Parathyroid adenoma (tissue), 2 donors: ENCODE measurements at regions not wholly inside any gene's neighbourhood (a gene's known extent, or its start where the extent isn't known, plus 50 kb on each side); places are given as distances from the start of the nearest gene placed in this dataset.

Experiments
- H2AFZ ChIP-seq: fragments of 300-600 bp; sonication (generic); one replicate; pipeline ENCODE4 v1.7.0; 2017; ENCODE audit warnings: antibody characterized with exemption, mild to moderate bottlenecking
- H3K27ac ChIP-seq: fragments of 300-600 bp; sonication (generic); one replicate; pipeline ENCODE4 v1.7.0; 2017
- H3K27me3 ChIP-seq: fragments of 300-600 bp; sonication (generic); one replicate; pipeline ENCODE4 v1.7.0; 2017; ENCODE audit warnings: low read length; ENCODE audit not compliant: control insufficient read depth, insufficient read depth
- H3K36me3 ChIP-seq: fragments of 300-600 bp; sonication (generic); one replicate; pipeline ENCODE4 v1.7.0; 2017; ENCODE audit warnings: low read length; ENCODE audit not compliant: control insufficient read depth, insufficient read depth
- H3K4me1 ChIP-seq: fragments of 300-600 bp; sonication (generic); one replicate; pipeline ENCODE4 v1.7.0; 2017; ENCODE audit warnings: control low read depth
- H3K4me2 ChIP-seq: fragments of 300-600 bp; sonication (generic); one replicate; pipeline ENCODE4 v1.7.0; 2017; ENCODE audit warnings: low read length
- H3K4me3 ChIP-seq: fragments of 300-600 bp; sonication (generic); one replicate; pipeline ENCODE4 v1.7.0; 2017; ENCODE audit warnings: low read depth, low read length
- H3K79me2 ChIP-seq: fragments of 300-600 bp; sonication (generic); one replicate; pipeline ENCODE4 v1.7.0; 2017; ENCODE audit warnings: control low read depth
- H3K9ac ChIP-seq: fragments of 300-600 bp; sonication (generic); one replicate; pipeline ENCODE4 v1.7.0; 2017; ENCODE audit warnings: mild to moderate bottlenecking
- H3K9me3 ChIP-seq: fragments of 300-600 bp; sonication (generic); one replicate; pipeline ENCODE4 v1.7.0; 2017; ENCODE audit warnings: low read length; ENCODE audit not compliant: control insufficient read depth
- TF ChIP-seq, protein P1 (sequence below): fragments of 300-600 bp; sonication (generic); IDR thresholded peaks from one replicate; pipeline ENCODE4 v1.7.0; 2017; ENCODE audit warnings: antibody characterized with exemption, mild to moderate bottlenecking
- donor health status: primary hyperparathyroidism.

DNA sequence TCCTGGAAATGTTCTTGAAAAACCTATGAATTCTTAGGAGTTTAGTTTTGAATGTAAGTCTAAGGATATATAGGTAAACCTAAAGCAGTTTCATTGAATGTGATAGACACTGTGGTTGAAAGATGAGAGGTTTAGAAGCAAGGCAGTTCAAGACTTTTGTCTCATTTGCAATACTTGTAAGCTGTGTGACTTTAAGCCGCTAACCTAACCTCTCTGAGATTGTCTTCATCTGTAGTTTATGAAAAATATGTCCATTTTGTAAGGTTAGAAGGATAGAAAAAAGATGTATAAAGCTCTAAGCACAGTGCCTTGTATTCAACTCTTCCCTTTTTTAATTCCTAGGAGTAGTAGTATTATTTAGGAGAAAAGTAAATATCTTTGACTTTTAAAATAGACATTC, 306.6 kb upstream of the ARRDC4 start:
- TF ChIP-seq, protein P1, sequence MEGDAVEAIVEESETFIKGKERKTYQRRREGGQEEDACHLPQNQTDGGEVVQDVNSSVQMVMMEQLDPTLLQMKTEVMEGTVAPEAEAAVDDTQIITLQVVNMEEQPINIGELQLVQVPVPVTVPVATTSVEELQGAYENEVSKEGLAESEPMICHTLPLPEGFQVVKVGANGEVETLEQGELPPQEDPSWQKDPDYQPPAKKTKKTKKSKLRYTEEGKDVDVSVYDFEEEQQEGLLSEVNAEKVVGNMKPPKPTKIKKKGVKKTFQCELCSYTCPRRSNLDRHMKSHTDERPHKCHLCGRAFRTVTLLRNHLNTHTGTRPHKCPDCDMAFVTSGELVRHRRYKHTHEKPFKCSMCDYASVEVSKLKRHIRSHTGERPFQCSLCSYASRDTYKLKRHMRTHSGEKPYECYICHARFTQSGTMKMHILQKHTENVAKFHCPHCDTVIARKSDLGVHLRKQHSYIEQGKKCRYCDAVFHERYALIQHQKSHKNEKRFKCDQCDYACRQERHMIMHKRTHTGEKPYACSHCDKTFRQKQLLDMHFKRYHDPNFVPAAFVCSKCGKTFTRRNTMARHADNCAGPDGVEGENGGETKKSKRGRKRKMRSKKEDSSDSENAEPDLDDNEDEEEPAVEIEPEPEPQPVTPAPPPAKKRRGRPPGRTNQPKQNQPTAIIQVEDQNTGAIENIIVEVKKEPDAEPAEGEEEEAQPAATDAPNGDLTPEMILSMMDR = no peak
- Histone ChIP-seq H3K4me1 (no peaks in the 10 kb centered on the region), H3K27ac (no peak overlapping the region), H3K4me3 (no peak overlapping the region), H3K79me2 (no peaks in the 10 kb centered on the region), H3K36me3 (no peaks in the 10 kb centered on the region), H3K27me3 (peaks cover 5% of the 10 kb centered on the region), H3K4me2 (no peak overlapping the region), H3K9me3 (no peaks in the 10 kb centered on the region), H3K9ac (no peak overlapping the region), H2AFZ (no peak overlapping the region)

DNA sequence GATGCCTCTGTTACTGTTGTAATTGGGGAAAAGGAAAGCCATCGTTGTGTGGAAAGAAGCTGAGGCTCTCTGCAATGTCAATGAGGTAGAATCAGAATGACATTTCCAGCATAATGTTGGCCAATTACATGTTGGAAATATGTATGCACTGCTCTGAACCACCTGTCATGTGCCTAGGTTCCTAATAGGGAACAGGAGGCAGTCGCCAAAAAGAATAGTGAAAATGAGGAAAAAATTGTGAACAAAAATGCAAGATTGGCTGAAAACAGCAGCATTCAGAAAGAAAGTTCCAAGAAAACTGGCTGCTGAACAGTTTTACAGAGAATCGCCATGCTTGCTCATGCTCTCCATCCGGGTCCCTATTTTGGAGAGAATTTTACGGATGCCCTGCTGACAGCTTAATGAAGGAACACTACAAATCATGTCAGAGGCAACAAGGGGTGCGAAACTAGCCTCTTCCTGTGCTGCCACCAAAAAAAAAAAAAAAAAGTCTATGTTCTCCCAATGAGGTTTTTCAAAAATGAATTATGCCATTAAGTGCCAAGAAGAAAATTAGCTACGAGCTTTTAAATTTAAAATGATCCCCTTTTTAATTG, 305.9 kb upstream of the ARRDC4 start:
- no peak overlapping the region for H3K27ac ChIP-seq
- H2AFZ ChIP-seq = no peak overlapping the region
- no peaks in the 10 kb centered on the region for H3K36me3 ChIP-seq
- H3K4me3 ChIP-seq = no peak overlapping the region
- no peak overlapping the region for H3K9ac ChIP-seq
- H3K4me2 ChIP-seq = no peak overlapping the region
- H3K79me2 ChIP-seq = no peaks in the 10 kb centered on the region
- TF ChIP-seq, protein P1 = no peak
- H3K9me3 ChIP-seq = no peaks in the 10 kb centered on the region
- H3K27me3 ChIP-seq = peaks cover 5% of the 10 kb centered on the region
- no peaks in the 10 kb centered on the region for H3K4me1 ChIP-seq

DNA sequence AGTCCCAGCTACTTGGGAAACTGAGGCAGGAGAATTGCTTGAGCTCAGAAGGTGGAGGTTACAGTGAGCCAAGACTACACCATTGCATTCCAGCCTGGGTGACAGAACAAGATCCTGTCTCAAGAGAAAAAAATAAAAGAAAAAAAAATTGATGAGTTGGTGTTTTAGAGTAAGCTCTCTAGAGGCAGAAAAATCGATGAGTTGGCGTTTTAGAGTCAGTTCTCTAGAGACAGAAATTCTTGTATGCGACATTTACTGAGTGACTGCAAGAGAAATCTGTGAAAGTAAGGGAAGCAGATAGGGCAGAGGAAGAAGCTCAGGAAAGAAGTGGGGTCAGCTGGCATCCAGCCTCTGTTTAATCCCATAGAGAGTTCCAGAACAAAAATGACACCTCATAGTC, 298.7 kb upstream of the ARRDC4 start:
- H3K36me3 ChIP-seq = no peaks in the 10 kb centered on the region
- TF ChIP-seq, protein P1 = no peak

DNA sequence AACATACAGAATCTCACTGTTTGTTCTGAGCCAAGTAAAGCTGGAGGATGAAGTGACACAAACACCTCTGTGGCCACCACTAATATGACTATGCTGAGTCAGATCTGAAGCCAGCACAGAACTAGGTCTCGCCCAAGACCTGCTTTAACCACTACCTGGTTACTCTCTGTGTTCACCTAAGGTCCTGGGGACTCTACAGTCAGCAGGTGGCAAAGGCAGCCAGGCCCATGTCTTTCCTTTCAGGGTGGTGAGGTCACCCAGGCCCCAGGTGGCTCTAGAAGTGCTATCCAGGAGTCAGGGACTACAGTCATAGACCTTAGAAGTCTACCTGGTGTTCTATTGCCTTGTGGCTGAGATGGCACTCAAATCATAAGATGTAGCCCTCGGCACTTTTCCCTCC, 287.9 kb upstream of the ARRDC4 start:
- Histone ChIP-seq H2AFZ (no peak overlapping the region), H3K9me3 (no peaks in the 10 kb centered on the region), H3K27me3 (no peaks in the 10 kb centered on the region), H3K4me1 (no peaks in the 10 kb centered on the region), H3K27ac (no peak overlapping the region), H3K36me3 (no peaks in the 10 kb centered on the region), H3K79me2 (no peaks in the 10 kb centered on the region), H3K4me3 (no peak overlapping the region), H3K4me2 (no peak overlapping the region), H3K9ac (no peak overlapping the region)
- TF ChIP-seq, protein P1 = no peak

More for the DNA sequence above, 298.7 kb upstream of the ARRDC4 start:
- Histone ChIP-seq H2AFZ (peak overlapping the region; percentile 7), H3K4me1 (no peaks in the 10 kb centered on the region), H3K27me3 (no peaks in the 10 kb centered on the region), H3K79me2 (no peaks in the 10 kb centered on the region), H3K27ac (no peak overlapping the region), H3K9ac (no peak overlapping the region), H3K4me2 (peak overlapping the region; percentile 12), H3K4me3 (no peak overlapping the region), H3K9me3 (no peaks in the 10 kb centered on the region)

DNA sequence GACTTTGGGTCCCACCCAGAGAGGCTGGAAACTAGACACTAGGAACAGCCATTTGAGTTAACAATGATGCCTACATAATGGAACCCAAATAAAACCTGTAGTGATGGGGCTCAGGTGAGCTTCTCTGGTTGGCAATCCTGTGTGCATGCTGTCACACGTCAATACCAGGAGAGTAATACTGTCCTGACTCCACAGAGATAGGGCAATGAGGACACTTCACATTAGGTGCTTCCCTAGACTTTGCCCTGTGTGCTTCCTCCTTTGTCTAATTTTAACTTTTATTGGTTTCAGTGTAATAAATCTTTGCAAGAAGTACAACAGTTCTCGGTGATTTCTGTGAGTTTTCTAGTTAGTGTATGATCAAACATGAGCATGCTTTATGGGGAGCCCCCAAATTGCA, 281.8 kb upstream of the ARRDC4 start:
- Histone ChIP-seq H3K27me3 (no peaks in the 10 kb centered on the region), H3K4me3 (no peak overlapping the region), H3K27ac (no peak overlapping the region), H3K4me2 (no peak overlapping the region), H3K9ac (no peak overlapping the region), H3K9me3 (no peaks in the 10 kb centered on the region), H2AFZ (peak overlapping the region; percentile 25), H3K36me3 (no peaks in the 10 kb centered on the region), H3K79me2 (no peaks in the 10 kb centered on the region), H3K4me1 (peaks cover 3% of the 10 kb centered on the region)
- TF ChIP-seq, protein P1 = no peak
